Trophoblast cell (in vitro differentiated cells and primary cell): ENCODE measurements at regions not wholly inside any gene's neighbourhood (a gene's known extent, or its start where the extent isn't known, plus 50 kb on each side); places are given as distances from the start of the nearest gene placed in this dataset.

Experiments
- DNase-seq, 2 donors: peaks; one replicate each; pipeline ENCODE4 v3.0.0-alpha.2; 2016
- H2AFZ ChIP-seq: 2 replicates; pipeline ENCODE4 v1.6.1; 2013; ENCODE audit warnings: low read length, moderate library complexity, mild to moderate bottlenecking; ENCODE audit not compliant: insufficient read depth, poor library complexity
- H2AK5ac ChIP-seq: 2 replicates; pipeline ENCODE4 v1.6.1; 2013; ENCODE audit warnings: mild to moderate bottlenecking, low read length
- H2BK120ac ChIP-seq: 2 replicates; pipeline ENCODE4 v1.6.1; 2013; ENCODE audit warnings: low read length, mild to moderate bottlenecking, moderate library complexity; ENCODE audit not compliant: insufficient read depth, poor library complexity
- H2BK12ac ChIP-seq: 2 replicates; pipeline ENCODE4 v1.6.1; 2013; ENCODE audit warnings: mild to moderate bottlenecking, low read length, moderate library complexity
- H2BK5ac ChIP-seq: 2 replicates; pipeline ENCODE4 v1.6.1; 2013; ENCODE audit warnings: low read length, low read depth, moderate library complexity, mild to moderate bottlenecking; ENCODE audit not compliant: poor library complexity
- H3K14ac ChIP-seq: 2 replicates; pipeline ENCODE4 v1.6.1; 2013; ENCODE audit warnings: mild to moderate bottlenecking, low read length
- H3K18ac ChIP-seq: 2 replicates; pipeline ENCODE4 v1.6.1; 2013; ENCODE audit warnings: mild to moderate bottlenecking, low read length
- H3K23ac ChIP-seq: 2 replicates; pipeline ENCODE4 v1.6.1; 2013; ENCODE audit warnings: low read length
- H3K27ac ChIP-seq: 2 replicates; pipeline ENCODE4 v1.5.1; 2013; ENCODE audit warnings: low read depth, mild to moderate bottlenecking, inconsistent platforms, low read length, moderate library complexity
- H3K27me3 ChIP-seq: 2 replicates; pipeline ENCODE4 v1.6.1; 2013; ENCODE audit warnings: inconsistent platforms, mild to moderate bottlenecking, low read length, moderate library complexity; ENCODE audit not compliant: insufficient read depth
- H3K36me3 ChIP-seq, 2 experiments: 1 replicate in 1 of 2; 2 replicates in 1 of 2; pipeline ENCODE4 v1.6.1; 2013; ENCODE audit warnings: low read length in 2 of 2, mild to moderate bottlenecking in 2 of 2, moderate library complexity in 1 of 2; ENCODE audit not compliant: insufficient read depth in 2 of 2, control insufficient read depth in 1 of 2
- H3K4ac ChIP-seq: 2 replicates; pipeline ENCODE4 v1.6.1; 2013; ENCODE audit warnings: low read depth, mild to moderate bottlenecking, low read length, moderate library complexity
- H3K4me1 ChIP-seq, 2 experiments: 1 replicate in 1 of 2; 2 replicates in 1 of 2; pipeline ENCODE4 v1.6.1; 2013; ENCODE audit warnings: low read length in 2 of 2, mild to moderate bottlenecking in 2 of 2, moderate library complexity in 1 of 2; ENCODE audit not compliant: insufficient read depth in 2 of 2, control insufficient read depth in 1 of 2
- H3K4me2 ChIP-seq: 2 replicates; pipeline ENCODE4 v1.6.1; 2013; ENCODE audit warnings: inconsistent platforms, mild to moderate bottlenecking, low read length, moderate library complexity
- H3K4me3 ChIP-seq: 2 replicates; pipeline ENCODE4 v1.5.1; 2013; ENCODE audit warnings: mild to moderate bottlenecking, low read depth, low read length, inconsistent platforms
- H3K79me1 ChIP-seq: one replicate; pipeline ENCODE4 v1.6.1; 2013; ENCODE audit warnings: low read length
- H3K79me2 ChIP-seq: 2 replicates; pipeline ENCODE4 v1.6.1; 2013; ENCODE audit warnings: low read length, mild to moderate bottlenecking; ENCODE audit not compliant: control insufficient read depth, insufficient read depth, poor library complexity
- H3K9ac ChIP-seq: 2 replicates; pipeline ENCODE4 v1.6.1; 2013; ENCODE audit warnings: mild to moderate bottlenecking, low read length
- H3K9me3 ChIP-seq: 2 replicates; pipeline ENCODE4 v1.6.1; 2013; ENCODE audit warnings: low read depth, mild to moderate bottlenecking, control low read depth, inconsistent platforms, low read length; ENCODE audit not compliant: insufficient read depth
- H4K12ac ChIP-seq: 2 replicates; pipeline ENCODE4 v1.6.1; 2013; ENCODE audit warnings: low read depth, mild to moderate bottlenecking, low read length, moderate library complexity
- H4K8ac ChIP-seq: 2 replicates; pipeline ENCODE4 v1.6.1; 2013; ENCODE audit warnings: low read depth, mild to moderate bottlenecking, low read length, moderate library complexity
- H4K91ac ChIP-seq: one replicate; pipeline ENCODE4 v1.6.1; 2013; ENCODE audit warnings: low read depth, mild to moderate bottlenecking, low read length, moderate library complexity
- WGBS: extraction: QIAGEN DNeasy Blood & Tissue Kit; methylation state at CpG from one replicate; pipeline ENCODE4 v1.1.7; 2013; ENCODE audit warnings: missing lambda C conversion rate; ENCODE audit not compliant: insufficient read length, insufficient coverage; ENCODE audit errors: extremely low coverage; 5-methylcytosine and 5-hydroxymethylcytosine counted together

- Histone ChIP-seq H3K27ac (no peak overlapping the region), H3K4me2 (no peak overlapping the region), H3K18ac (no peak overlapping the region), H4K8ac (no peak overlapping the region), H2BK5ac (no peak overlapping the region), H3K79me2 (no peaks in the 10 kb centered on the region), H4K91ac (no peak overlapping the region), H3K36me3 (no peaks in the 10 kb centered on the region), H4K12ac (no peak overlapping the region), H3K4ac (no peak overlapping the region), H2AFZ (no peak overlapping the region), H3K4me1 (no peaks in the 10 kb centered on the region), H2BK120ac (no peak overlapping the region), H3K79me1 (no peaks in the 10 kb centered on the region), H3K14ac (no peak overlapping the region), H3K4me3 (no peak overlapping the region), H2AK5ac (no peak overlapping the region), H2BK12ac (no peak overlapping the region), H3K9ac (no peak overlapping the region), H3K27me3 (no peaks in the 10 kb centered on the region), H3K23ac (no peak overlapping the region), H3K9me3 (no peaks in the 10 kb centered on the region)
- DNase-seq = no peak
- WGBS = no CpG with 5 or more reads among the region's 3 CpGs
These were observed 55.5 kb downstream of the TPBG start for GRCh38 chr6:82419132-82419581.

GRCh38 chr6:82419859-82420258, 56.2 kb downstream of the TPBG start:
- Histone ChIP-seq H3K36me3 (no peaks in the 10 kb centered on the region), H3K27ac (no peak overlapping the region), H2BK5ac (no peak overlapping the region), H3K4me2 (no peak overlapping the region), H2BK12ac (no peak overlapping the region), H4K8ac (no peak overlapping the region), H3K23ac (no peak overlapping the region), H3K4ac (no peak overlapping the region), H3K9ac (no peak overlapping the region), H3K27me3 (no peaks in the 10 kb centered on the region), H3K9me3 (no peaks in the 10 kb centered on the region), H3K4me3 (no peak overlapping the region), H4K91ac (no peak overlapping the region), H3K4me1 (no peaks in the 10 kb centered on the region), H3K18ac (no peak overlapping the region), H2AK5ac (no peak overlapping the region), H2AFZ (no peak overlapping the region), H3K79me2 (no peaks in the 10 kb centered on the region), H2BK120ac (no peak overlapping the region), H3K79me1 (no peaks in the 10 kb centered on the region), H3K14ac (no peak overlapping the region), H4K12ac (no peak overlapping the region)
- DNase-seq = no peak
- no CpG with 5 or more reads among the region's 1 CpG for WGBS

- H3K9me3 ChIP-seq = no peaks in the 10 kb centered on the region
- no peak overlapping the region for H3K14ac ChIP-seq
- no peak overlapping the region for H3K18ac ChIP-seq
- no peak overlapping the region for H3K27ac ChIP-seq
- H4K12ac ChIP-seq = no peak overlapping the region
- H3K9ac ChIP-seq = no peak overlapping the region
- H3K36me3 ChIP-seq = no peaks in the 10 kb centered on the region
- H2AFZ ChIP-seq = no peak overlapping the region
- no peaks in the 10 kb centered on the region for H3K79me1 ChIP-seq
- no peak overlapping the region for H3K4ac ChIP-seq
- no peak overlapping the region for H3K4me3 ChIP-seq
- no peak overlapping the region for H2BK12ac ChIP-seq
- no peak overlapping the region for H4K91ac ChIP-seq
- no peak for DNase-seq
- H2AK5ac ChIP-seq = no peak overlapping the region
- H4K8ac ChIP-seq = no peak overlapping the region
- no peak overlapping the region for H3K23ac ChIP-seq
- H3K27me3 ChIP-seq = no peaks in the 10 kb centered on the region
- no peak overlapping the region for H2BK120ac ChIP-seq
- no peaks in the 10 kb centered on the region for H3K79me2 ChIP-seq
- H3K4me1 ChIP-seq = no peaks in the 10 kb centered on the region
- H2BK5ac ChIP-seq = no peak overlapping the region
- H3K4me2 ChIP-seq = no peak overlapping the region
These were observed 67.0 kb downstream of the TPBG start for GRCh38 chr6:82430611-82431010.

- Histone ChIP-seq H2BK12ac (no peak overlapping the region), H4K91ac (no peak overlapping the region), H3K14ac (no peak overlapping the region), H3K4me1 (no peaks in the 10 kb centered on the region), H3K23ac (no peak overlapping the region), H3K27me3 (no peaks in the 10 kb centered on the region), H3K27ac (no peak overlapping the region), H3K4me3 (no peak overlapping the region), H3K9me3 (no peaks in the 10 kb centered on the region), H2AFZ (no peak overlapping the region), H3K4ac (no peak overlapping the region), H4K12ac (no peak overlapping the region), H3K79me2 (no peaks in the 10 kb centered on the region), H3K18ac (no peak overlapping the region), H2AK5ac (no peak overlapping the region), H4K8ac (no peak overlapping the region), H3K79me1 (no peaks in the 10 kb centered on the region), H2BK120ac (no peak overlapping the region), H3K9ac (no peak overlapping the region), H3K4me2 (no peak overlapping the region), H2BK5ac (no peak overlapping the region), H3K36me3 (no peaks in the 10 kb centered on the region)
- WGBS = no CpG with 5 or more reads among the region's 2 CpGs
- DNase-seq = no peak
These were observed 73.1 kb downstream of the TPBG start for GRCh38 chr6:82436740-82437139.

GRCh38 chr6:82437701-82438100, 74.1 kb downstream of the TPBG start:
- Histone ChIP-seq H3K4ac (no peak overlapping the region), H3K9ac (no peak overlapping the region), H4K8ac (no peak overlapping the region), H2AFZ (no peak overlapping the region), H3K4me2 (no peak overlapping the region), H3K9me3 (no peaks in the 10 kb centered on the region), H3K4me1 (no peaks in the 10 kb centered on the region), H2BK5ac (no peak overlapping the region), H4K12ac (no peak overlapping the region), H2BK120ac (no peak overlapping the region), H3K27ac (no peak overlapping the region), H2BK12ac (no peak overlapping the region), H3K23ac (no peak overlapping the region), H3K79me2 (no peaks in the 10 kb centered on the region), H3K79me1 (no peaks in the 10 kb centered on the region), H2AK5ac (no peak overlapping the region), H4K91ac (no peak overlapping the region), H3K27me3 (no peaks in the 10 kb centered on the region), H3K18ac (no peak overlapping the region), H3K14ac (no peak overlapping the region), H3K4me3 (no peak overlapping the region), H3K36me3 (no peaks in the 10 kb centered on the region)
- DNase-seq = peak in 1 of 2 donors; percentile 11
